Adrenal gland (tissue), 9 donors: ENCODE measurements at regions not wholly inside any gene's neighbourhood (a gene's known extent, or its start where the extent isn't known, plus 50 kb on each side); places are given as distances from the start of the nearest gene placed in this dataset.

Experiments
- DNase-seq, 7 donors: peaks; one replicate each; pipeline ENCODE4 v3.0.0-alpha.2; 2019 to 2020
- H3K27ac ChIP-seq, 5 donors: fragments of 200-600 bp; sonication (generic) in 4 of 5; 1 replicate in 3 of 5; 2 replicates in 2 of 5; pipeline versions ENCODE4 v1.5.1 to v1.8.0; 2016 to 2020; ENCODE audit warnings: mild to moderate bottlenecking in 1 of 5
- H3K27me3 ChIP-seq: fragments of 200-600 bp; 2 replicates; pipeline ENCODE4 v1.8.0; 2021
- H3K36me3 ChIP-seq, 2 donors: fragments of 200-600 bp; replicated peaks in 1 of 2; 1 replicate in 1 of 2; 2 replicates in 1 of 2; pipeline versions ENCODE4 v1.5.1 to v1.8.0; 2018 to 2022
- H3K4me1 ChIP-seq, 2 donors: fragments of 200-600 bp; replicated peaks in 1 of 2; 1 replicate in 1 of 2; 2 replicates in 1 of 2; pipeline versions ENCODE4 v1.5.1 to v1.8.0; 2018 to 2021
- H3K4me3 ChIP-seq, 4 donors: fragments of 200-600 bp; sonication (generic) in 3 of 4; one replicate each; pipeline ENCODE4 v1.5.1; 2016 to 2018
- H3K9me3 ChIP-seq, 3 donors: fragments of 200-600 bp; sonication (generic) in 1 of 3; replicated peaks in 1 of 3; 1 replicate in 2 of 3; 2 replicates in 1 of 3; pipeline versions ENCODE4 v1.5.1 to v1.8.0; 2016 to 2021
- CTCF ChIP-seq, 6 experiments: fragments of 450-650 bp in 4 of 6; fragments of 200-600 bp in 2 of 6; sonication (generic) in 1 of 6; IDR thresholded peaks; 1 replicate in 5 of 6; 2 replicates in 1 of 6; pipeline versions ENCODE4 v1.5.1 to v1.8.0; 2016 to 2021; ENCODE audit warnings: antibody characterized with exemption in 6 of 6, mild to moderate bottlenecking in 2 of 6, moderate library complexity in 1 of 6
- POLR2A ChIP-seq, 2 donors: fragments of 450-650 bp; IDR thresholded peaks; one replicate each; pipeline ENCODE4 v1.6.1; 2017; ENCODE audit warnings: antibody characterized with exemption in 2 of 2, mild to moderate bottlenecking in 2 of 2, moderate library complexity in 1 of 2
- WGBS, 4 donors: extraction: QIAGEN DNeasy Blood & Tissue Kit in 2 of 4; methylation state at CpG; one replicate each; pipeline versions ENCODE4 v1.1.5 to v1.1.7; 2013 to 2017; 5-methylcytosine and 5-hydroxymethylcytosine counted together
- intact Hi-C, 2 donors: fragments of 100-400 bp; cut with DNase I; formaldehyde crosslinking; loops; one replicate each; pipeline versions ENCODE4 v1.14.1 to v1.15.0; 2022 to 2023
- donor health status: healthy with polysubstance abuse.
- donor health status: Bipolar disorder and iron deficiency.
- donor health status: DM: yes; HTN: yes; CAD: no.
- donor health status: DM: no; HTN: no; CAD: no.
- donor health status: DM: no; HTN: no; CAD: no.

GRCh38 chr7:19988860-19989259, 215.4 kb upstream of the TMEM196 start:
- Histone ChIP-seq H3K4me1 (no peaks in the 10 kb centered on the region), H3K36me3 (no peaks in the 10 kb centered on the region), H3K4me3 (no peak overlapping the region), H3K9me3 (no peaks in the 10 kb centered on the region), H3K27me3 (no peaks in the 10 kb centered on the region), H3K27ac (no peak overlapping the region)
- TF ChIP-seq POLR2A (IDR thresholded peaks at IDR 0.05) (no peak), CTCF (IDR thresholded peaks at IDR 0.05) (no peak)
- intact Hi-C loops: no loop called here
- WGBS, 4 donors: 87 to 94% (median 91%) methylated on average over 2 of the region's 2 CpGs
- DNase-seq: no peak

- Histone ChIP-seq H3K9me3 (no peaks in the 10 kb centered on the region), H3K36me3 (no peaks in the 10 kb centered on the region), H3K4me3 (no peak overlapping the region), H3K27me3 (no peaks in the 10 kb centered on the region), H3K4me1 (no peaks in the 10 kb centered on the region), H3K27ac (no peak overlapping the region)
- peak in 2 of 7 donors; percentile 10 to 23 for DNase-seq
- intact Hi-C loops: no loop called here
- WGBS, 4 donors: 94 to 100% (median 96%) methylated on average over 1 to 3 of the region's 3 CpGs
- TF ChIP-seq CTCF (IDR thresholded peaks at IDR 0.05) (no peak), POLR2A (IDR thresholded peaks at IDR 0.05) (no peak)
Observed at GRCh38 chr7:19984231-19984632, 210.8 kb upstream of the TMEM196 start.

- no peaks in the 10 kb centered on the region for H3K9me3 ChIP-seq
- TF ChIP-seq CTCF (IDR thresholded peaks at IDR 0.05): peak; percentile 10 to 62 (median 52)
- no peak for TF ChIP-seq POLR2A (IDR thresholded peaks at IDR 0.05)
- intact Hi-C loops: no loop called here
- no peaks in the 10 kb centered on the region for H3K27me3 ChIP-seq
- no peak overlapping the region for H3K27ac ChIP-seq
- peak; percentile 42 to 85 (median 73) for DNase-seq
- no peaks in the 10 kb centered on the region for H3K36me3 ChIP-seq
- 60 to 74% (median 65%) methylated on average over 6 of the region's 6 CpGs for WGBS, 4 donors
- H3K4me1 ChIP-seq: no peaks in the 10 kb centered on the region
- no peak overlapping the region for H3K4me3 ChIP-seq
Observed at GRCh38 chr7:19982841-19983835, 209.7 kb upstream of the TMEM196 start.

GRCh38 chr7:19973581-19973980, 200.2 kb upstream of the TMEM196 start:
- H3K36me3 ChIP-seq: no peaks in the 10 kb centered on the region
- DNase-seq: no peak
- intact Hi-C loops: no loop called here
- no peak overlapping the region for H3K27ac ChIP-seq
- TF ChIP-seq CTCF (IDR thresholded peaks at IDR 0.05): no peak
- TF ChIP-seq POLR2A (IDR thresholded peaks at IDR 0.05): no peak
- no peak overlapping the region for H3K4me3 ChIP-seq
- WGBS, 4 donors: 91 to 94% (median 92%) methylated on average over 2 of the region's 2 CpGs
- H3K27me3 ChIP-seq: no peaks in the 10 kb centered on the region
- H3K9me3 ChIP-seq: no peaks in the 10 kb centered on the region
- H3K4me1 ChIP-seq: no peaks in the 10 kb centered on the region
